NCI-H2196 treated with DMSO at 0.1 percent for 48 hours (cell line): ENCODE measurements at regions not wholly inside any gene's neighbourhood (a gene's known extent, or its start where the extent isn't known, plus 50 kb on each side); places are given as distances from the start of the nearest gene placed in this dataset.
"Not testable (repeated sequence)": the region's sequence is repeated elsewhere in the genome, so short reads cannot be mapped to it uniquely, and the experiment has no call there.

ENCODE experiments used
- DNase-seq: peaks from one replicate; lab custom pipeline; 2025; ENCODE audit not compliant: unreplicated experiment; lab: John Stamatoyannopoulos, UW

DNA sequence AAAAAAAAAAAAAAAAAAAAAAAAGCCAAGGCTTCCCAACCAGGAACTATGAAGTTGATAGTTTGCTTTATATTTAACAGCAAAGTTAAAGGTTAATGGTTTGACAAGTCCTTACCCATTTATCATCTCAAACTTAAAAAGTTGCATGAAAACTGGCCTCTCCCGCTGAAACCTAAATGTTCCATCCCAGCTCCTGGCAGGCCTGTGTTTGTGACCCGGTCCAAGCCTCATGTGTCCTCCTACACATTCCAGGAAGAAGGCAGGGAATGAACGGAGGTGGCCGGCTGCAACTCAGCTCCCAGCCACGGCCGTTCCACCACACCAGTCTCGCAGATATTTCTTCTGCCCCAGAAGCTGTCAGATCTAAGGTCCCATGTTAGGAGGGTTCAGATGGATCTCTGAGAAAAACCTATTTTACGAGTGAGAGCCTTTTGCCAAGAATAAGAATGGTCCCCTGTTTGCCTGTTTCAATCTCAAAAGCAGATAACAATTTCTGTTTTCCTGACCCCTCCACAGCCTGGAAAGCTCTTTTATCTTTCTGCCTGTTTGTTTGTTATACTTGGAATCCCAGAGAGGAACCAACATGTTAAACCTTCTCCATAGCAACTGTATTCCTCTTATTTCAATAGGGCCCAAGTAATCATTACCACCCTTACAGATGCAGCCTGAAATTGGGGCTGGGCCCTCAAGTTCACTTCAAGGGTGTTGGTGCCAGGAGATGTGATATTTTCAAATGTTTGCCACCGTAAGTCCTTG, 56.5 kb downstream of the KCTD12 start:
- no peak for DNase-seq

DNA sequence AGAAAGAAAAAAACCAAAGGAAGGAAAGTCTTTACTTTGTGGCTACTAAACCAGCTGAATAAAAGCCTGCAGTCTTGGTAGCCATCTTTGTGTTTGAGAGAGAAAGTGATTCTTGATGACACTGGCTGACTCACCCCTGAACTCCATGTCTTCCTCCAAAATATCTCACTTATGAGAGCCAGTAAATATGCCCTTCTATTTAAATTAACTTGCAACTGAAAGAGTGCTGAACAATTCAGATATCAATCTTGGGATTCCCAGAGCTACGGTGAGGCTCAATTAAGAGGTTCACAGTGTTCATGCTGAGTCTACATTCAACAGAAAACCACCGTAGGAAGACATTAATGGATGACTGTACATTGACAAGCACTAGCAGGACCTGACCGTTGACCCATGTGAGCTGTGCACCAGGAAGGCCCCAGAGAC, 57.9 kb downstream of the KCTD12 start:
- DNase-seq = no peak

DNA sequence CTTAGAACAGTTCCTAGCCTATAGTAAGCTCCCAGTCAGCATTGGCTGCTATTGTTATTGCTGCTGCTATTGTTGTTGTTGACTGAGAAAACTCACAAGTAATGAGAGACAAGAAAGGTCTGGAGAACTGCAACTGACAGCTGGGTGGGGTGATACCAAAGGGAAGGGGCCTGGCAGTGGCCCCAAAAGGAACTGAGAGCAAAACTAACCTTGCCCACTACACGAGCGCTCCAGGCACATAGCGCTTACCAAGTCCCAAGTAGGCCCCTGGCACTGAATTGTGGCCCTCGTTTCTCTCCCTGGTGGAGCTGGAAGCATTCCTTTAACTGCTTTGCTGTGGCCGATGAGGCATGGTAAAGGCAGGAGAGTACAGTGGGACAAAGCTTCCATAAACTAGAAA, 59.7 kb downstream of the KCTD12 start:
- DNase-seq = no peak

DNA sequence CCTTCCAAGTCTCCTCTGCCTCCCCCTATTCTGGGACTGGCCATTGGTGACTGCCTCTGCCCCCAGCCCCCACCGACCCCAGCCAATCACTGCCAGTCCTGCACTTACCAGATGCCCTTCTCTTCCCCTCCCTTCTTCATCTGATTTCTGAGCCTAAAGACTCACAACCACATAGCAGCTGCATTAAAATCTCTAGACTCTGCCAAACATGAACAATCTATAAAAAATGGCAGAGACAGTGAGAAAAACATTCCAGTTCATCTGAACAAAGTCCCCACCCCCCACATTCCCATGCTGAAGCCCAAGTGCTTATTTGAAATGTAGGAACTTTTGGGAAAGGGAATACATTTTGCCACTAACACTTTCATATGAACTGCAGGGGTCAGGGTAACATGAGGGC, 60.8 kb downstream of the KCTD12 start:
- DNase-seq = no peak

DNA sequence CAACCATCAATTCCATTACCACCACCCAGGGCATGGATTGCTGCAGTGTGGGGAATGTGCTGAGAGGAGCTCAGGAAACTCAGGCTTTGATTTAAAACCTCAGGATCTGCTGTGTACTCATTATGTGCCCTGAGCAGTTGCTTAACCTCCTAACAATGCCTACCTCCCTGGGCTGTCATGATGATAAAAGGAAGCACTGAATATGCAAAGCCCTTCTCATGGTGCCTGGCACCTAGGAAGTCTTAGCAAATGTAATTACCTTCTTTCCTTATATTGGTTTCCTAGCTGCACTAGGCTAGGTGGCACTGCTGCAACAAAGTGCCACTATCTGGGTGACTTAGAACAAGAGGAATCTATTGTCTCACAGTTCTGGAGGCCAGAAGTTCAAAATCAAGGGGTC, 62.2 kb downstream of the KCTD12 start:
- no peak for DNase-seq

DNA sequence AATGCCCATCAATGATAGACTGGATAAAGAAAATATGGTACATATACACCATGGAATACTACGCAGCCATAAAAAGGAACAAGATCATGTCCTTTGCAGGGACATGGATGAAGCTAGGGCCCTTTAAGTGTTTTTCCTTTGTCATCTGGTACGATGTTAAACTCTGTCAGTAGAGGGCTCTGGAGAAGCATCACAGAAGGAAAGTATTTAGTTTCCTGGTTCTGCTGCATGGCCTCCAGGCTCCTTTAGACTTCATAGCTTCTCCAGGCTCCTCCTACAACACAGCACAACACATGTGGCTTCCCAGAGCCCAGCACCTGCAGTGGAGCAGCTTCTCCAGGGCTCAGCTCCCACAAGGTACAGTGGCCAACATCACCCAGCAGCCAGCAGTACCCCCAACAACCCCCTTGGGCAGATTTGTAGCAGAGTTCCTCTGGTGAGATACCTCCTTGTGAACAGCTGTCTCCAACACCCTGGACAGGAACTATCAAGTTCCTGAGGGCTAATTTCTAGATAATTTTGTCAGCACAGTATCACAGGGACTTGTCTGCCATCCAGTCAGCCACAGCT, 63.4 kb downstream of the KCTD12 start:
- no peak for DNase-seq

DNA sequence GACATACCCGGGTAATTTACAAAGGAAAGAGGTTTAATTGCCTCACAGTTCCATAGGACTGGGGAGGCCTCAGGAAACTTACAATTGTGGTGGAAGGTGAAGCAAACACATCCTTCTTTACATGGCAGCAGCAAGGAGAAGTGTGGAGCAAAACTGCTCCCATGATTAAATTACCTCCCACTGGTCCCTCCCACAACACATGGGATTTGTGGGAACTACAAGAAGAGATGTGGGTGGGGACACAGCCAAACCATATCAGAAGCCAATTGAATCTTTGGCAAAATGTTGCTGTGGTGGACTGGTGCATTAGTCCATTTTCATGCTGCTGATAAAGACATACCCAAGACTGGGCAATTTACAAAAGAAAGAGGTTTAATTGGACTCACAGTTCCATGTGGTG, 65.0 kb downstream of the KCTD12 start:
- not testable (repeated sequence) for DNase-seq

DNA sequence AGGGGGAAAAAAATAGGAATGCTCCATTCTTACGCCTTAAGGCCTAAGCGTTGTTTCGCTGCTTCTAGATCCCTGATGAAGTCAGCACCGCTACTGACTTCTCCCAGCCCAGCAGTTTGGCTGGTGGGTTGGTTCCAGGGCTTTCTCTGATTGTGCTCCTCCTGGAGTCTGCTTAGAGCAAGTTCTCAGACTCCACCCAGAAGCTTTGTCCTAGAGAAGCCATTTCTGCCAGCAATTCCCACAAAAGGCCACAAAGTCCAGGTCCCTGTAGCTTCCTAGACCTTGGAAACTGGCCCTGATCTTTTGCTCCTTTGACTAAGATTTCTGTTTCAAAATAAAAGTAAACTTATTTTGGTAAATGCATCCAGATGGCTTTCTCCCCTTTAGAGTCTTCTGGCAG, 65.4 kb downstream of the KCTD12 start:
- no peak for DNase-seq

DNA sequence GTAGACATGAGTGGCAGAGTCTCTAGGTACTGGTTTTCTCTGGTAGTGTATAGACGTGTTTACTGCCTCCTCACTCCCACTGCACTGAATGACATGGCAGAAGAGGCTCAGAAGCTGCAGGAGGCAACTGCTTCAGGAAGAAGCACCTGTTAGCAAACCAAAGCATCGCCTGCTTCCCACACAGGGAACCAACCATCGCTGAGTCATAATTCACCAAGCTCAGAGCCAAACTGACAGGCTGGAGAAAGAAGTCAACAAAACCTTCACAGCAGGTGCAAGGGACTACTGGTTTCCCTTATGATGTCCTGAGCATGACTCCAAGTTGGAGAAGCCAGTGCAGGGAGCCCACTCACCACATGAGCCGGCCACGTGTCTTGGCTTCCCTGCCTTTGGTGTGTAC, 69.8 kb downstream of the KCTD12 start:
- DNase-seq = no peak

DNA sequence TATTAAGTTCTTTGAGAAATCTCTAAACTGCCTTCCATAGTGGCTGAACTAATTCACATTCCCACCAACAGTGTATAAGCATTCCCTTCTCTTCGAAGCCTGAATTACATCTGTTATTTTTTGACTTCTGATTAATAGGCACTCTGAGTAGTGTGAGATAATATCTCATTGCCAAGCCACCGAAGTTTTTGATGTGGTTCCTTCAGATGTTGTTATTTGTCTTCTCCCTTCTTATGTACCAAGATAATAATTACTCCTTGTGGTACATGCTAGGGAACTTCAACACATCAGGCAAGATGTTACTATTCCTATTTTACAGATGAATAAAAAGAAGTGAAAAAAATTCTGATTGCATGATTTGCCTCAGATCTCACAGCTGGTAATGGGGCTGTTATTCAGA, 70.9 kb downstream of the KCTD12 start:
- DNase-seq = no peak

DNA sequence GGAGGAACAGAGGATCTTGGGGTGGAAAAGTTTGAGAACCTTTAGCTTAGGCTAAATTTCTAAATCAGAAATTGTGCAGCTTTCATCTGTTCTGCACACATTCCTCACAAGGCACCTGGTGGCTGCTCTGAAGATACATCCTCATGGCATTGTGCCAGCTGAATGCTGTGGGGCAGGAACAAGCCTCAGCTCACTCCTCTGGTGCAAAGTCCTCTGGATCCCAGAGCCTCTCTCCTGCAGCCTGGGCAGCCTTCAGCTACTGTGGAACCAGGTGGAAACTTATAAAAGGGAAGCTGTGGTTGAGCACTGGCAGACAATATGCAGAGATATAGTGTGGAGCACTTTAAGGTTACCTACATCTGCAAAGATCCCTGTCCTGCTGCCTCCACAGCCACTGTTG, 72.3 kb downstream of the KCTD12 start:
- no peak for DNase-seq

DNA sequence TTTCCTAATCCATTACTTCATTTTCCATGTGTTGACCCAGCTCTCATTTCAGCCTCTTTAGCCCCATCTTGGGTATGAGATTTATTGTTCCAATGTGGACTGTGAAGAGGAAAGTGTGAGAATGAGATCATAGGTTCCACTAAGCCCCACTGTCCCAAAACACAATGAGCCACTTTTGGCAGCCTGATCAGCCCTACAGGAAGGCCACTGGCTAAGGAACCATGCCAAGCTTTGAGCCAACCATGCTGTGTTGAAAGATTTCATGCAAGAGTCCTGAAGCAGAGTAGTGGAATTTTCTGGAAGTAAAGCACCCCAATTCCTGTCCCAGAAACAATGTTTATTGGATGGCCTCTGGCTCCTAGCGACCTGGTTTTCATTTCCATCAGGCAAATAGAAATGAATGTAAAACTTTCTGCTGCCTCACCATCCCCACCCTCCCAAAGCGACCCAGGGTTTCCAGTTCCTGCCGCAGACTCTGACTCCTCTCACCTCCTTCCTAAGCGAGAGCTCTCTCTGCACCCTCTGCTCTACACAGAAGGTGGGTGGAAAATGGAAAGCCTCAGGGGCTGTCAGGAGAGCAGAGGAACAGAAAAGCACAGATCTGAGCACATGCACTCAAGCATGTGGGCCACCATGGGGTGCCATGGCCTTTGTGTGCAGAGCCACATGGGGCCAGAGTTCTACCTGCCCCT, 73.1 kb downstream of the KCTD12 start:
- DNase-seq = no peak

DNA sequence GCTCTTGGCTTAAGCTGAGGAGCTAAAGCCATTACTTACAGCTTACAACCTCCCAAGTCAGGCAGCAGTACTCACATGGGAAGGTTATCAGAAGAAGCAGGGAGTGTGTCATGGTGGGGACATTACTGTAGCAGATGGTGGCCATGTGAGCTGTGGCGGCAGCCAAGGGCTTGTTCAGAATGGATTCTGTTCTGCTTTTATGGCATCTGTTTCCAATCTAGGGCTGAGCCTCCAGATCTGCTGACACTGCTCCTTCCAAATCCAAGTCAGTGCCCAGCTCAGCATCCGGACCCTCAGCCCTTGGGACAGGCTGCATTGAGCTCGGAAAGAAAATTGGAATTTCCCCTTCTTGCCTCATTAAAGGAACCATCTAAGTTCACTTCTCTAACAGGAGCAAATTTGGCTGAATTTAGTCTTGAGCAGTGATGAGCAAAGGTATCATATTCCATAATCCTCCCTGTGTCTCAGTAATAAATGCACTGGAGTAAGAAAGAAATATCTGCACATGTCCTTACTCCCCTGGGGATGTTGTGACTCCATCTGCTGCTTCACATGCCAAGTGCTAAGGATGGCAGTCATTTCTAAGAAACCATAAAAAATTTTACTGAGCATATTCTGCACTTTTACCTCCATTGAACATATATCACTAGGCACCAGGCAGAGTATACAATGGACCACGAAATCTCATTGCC, 73.9 kb downstream of the KCTD12 start:
- DNase-seq = no peak

DNA sequence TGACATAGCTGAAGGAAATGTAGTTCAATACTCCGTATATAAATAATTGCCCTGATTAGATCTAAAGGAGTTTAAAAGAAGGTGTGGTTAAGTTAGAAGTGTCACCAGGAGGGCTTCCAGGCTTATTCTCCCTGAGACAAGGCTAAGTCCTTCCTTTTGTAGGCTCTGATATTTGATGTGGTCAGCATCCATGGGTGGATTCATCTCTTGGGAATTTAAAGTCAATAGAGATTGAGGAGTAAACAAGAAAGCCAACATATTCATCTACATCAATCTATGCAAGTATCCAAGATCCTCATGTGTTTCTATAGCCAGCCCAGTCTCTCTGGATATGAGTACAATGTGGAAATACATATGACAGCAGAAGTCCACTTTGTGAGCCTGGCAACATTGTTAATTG, 76.8 kb downstream of the KCTD12 start:
- no peak for DNase-seq

DNA sequence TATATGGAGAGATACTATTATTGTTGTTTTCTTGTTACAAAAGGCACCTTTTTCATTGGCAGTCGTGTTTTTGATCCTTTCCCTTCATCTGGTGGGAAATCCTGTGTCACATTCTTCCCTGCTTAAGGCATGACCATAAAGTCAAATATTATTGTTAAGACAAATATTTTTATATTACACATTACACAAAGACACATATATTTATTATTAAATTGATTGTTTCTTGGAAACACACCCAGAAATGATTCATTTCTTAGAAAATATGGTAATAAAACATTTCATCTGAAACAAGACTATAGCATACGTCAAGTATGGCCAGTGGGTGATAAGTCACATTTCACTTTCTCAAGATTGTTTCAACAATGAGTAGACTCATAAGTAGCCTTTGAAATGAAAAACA, 77.3 kb downstream of the KCTD12 start:
- DNase-seq = no peak

DNA sequence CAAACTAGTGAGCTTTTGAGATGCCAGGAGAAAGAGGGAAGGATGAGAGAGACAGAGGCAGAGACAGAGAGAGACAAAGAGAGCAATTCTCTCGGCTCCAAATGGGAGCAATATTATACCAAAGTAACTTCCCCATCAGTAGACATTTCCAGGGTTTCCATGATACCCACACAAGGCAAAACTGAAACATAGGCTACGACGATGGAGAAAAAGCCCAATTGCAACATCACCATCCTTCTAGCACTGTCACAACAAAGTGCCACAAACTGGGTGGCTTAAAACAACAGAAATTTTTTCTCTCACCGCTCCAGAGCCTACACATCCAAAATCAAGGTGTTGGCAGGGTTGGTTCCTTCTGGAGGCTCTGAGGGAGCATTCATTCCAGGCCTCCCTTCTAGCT, 81.4 kb downstream of the KCTD12 start:
- no peak for DNase-seq

DNA sequence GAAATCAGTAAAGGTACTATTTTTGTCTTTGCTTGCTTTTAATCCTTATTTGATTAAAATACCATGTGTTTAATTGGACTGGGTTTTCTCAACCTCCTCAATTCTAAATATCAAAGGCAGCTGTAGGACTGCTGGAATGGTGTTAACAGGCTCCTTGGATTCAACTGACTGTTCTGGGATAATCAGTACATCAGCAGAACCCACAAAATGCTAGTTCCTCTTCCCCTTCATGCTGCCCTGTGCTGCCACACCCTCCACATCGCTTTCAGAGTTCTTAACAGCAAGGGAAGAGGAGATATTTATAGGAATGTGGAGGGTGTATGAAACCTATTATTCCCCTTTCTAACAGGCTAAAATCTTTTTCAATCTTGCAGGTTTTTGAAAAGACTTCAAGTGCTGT, 82.4 kb downstream of the KCTD12 start:
- no peak for DNase-seq

DNA sequence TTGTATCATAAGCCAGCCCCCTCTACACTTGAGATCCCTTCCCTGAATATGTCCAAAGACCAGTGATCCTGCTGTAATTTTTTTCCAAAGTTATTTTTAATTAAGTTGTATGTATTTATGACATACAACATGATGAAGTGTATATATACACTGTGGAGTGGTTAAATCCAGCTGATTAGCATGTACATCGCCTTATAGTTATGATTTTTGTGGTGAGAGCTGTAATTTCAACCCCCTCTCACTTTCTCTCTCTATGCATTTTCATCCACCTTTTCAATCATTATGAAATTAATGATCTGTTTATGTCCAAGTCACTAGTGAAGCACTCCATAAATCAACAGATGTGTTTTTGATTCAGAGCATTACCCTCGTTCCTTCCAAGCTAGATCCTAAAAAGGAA, 85.3 kb downstream of the KCTD12 start:
- DNase-seq = no peak

DNA sequence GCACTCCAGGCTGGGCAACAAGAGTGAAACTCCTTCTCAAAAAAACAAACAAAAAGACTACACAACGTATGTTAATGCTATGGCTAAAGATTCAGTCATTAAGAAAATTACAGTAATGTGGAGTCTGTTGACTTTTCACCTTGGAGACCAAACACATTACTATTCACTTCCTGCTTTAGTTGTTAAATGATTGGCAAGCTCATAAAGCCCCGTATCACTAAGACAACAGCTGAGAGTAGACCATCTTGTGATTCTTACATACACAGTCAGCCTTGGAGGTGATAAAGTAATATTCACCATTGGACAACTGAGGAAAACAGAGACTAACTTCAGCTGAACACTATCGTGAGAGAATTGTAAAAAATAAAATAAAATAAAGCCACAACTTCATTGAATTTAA, 86.5 kb downstream of the KCTD12 start:
- no peak for DNase-seq

DNA sequence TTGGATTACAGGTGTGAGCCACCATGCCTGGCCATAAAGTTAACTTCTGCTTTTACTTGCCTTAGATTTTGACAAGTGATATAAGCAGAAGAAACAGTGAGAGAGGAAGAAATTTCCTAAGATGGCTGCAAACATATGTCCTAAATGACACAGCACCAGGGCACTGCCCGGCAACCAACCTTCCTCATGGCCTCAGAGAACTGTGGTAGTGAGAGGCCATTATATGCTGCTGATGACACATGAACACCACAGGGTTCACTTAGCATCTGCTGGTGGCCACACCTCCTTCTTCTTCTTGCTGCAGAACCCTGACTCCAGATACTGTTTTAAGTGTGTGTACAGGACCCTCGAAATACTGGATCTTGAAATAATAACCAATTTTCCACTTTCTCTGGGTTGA, 88.2 kb downstream of the KCTD12 start:
- no peak for DNase-seq

DNA sequence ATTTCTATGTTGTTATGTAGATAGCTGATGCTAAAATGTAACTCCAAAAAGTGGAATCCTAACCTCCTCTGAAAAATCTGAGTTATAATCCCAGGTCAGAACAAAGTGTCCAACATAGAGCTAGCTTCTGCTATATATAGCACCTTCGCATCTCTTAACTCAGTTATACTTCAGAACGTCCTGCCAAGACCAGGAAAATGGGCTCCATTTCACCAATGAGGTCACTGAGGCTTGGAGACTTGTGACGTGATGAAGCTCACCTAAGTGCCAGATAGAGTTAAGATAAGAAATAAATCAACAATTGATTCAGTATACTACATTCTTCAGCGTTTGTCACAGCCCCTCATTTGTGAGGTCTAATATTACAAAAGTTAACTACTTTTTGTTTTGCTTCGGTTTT, 88.8 kb downstream of the KCTD12 start:
- no peak for DNase-seq

DNA sequence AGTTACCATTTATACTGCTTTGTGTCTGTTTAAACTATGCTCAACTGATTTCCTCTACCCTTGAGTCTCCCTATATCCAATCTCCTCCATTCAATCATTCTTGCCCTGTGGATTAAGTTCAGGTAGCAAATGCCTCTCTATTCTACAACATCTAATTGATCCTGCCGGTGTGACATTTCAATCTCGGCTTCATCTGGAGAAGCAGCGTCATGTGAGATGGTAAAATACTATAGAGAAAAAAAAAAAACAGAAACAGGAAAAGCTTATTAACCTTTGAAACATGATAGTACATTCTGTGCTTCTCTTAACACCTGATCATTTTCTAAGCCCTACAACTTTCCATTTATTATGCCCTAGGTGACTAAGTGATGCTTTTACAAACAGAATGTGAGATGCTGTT, 89.4 kb downstream of the KCTD12 start:
- no peak for DNase-seq
